ENCODE measurements at regions not wholly inside any gene's neighbourhood (a gene's known extent, or its start where the extent isn't known, plus 50 kb on each side); places are given as distances from the start of the nearest gene placed in this dataset.

DNA sequence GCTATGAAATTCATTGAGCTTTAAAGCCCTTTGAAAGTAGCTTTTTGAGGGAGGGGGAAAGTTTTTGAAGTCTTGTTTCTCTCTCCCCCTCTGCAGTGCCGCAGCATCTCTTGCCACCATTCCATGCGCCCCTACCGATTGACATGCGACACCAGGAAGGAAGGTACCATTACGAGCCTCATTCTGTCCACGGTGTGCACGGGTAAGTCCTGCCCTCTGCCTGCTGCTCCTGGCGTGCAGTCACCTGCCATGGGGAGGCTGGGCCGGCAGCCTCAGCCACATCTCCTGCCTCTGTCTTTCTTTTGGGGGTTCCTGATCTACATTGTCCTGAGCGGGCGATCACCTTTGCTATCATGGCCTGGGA, 191.6 kb downstream of the GLI2 start:
- TF ChIP-seq CTCF (IDR thresholded peaks at IDR 0.05) (no peak), POLR2A (IDR thresholded peaks at IDR 0.05) (no peak)
